HG03064 (cell line): ENCODE measurements at regions not wholly inside any gene's neighbourhood (a gene's known extent, or its start where the extent isn't known, plus 50 kb on each side); places are given as distances from the start of the nearest gene placed in this dataset.
A peak's percentile ranks its signal among the peaks of the same experiment; 100 is the strongest.
"Not testable (repeated sequence)": the region's sequence is repeated elsewhere in the genome, so short reads cannot be mapped to it uniquely, and the experiment has no call there.

Source experiments
- ATAC-seq: cut with Tn5 transposase; IDR thresholded peaks from one replicate; pipeline ENCODE4 v1.9.1; 2021; ENCODE audit warnings: low read depth; ENCODE audit not compliant: unreplicated experiment

DNA sequence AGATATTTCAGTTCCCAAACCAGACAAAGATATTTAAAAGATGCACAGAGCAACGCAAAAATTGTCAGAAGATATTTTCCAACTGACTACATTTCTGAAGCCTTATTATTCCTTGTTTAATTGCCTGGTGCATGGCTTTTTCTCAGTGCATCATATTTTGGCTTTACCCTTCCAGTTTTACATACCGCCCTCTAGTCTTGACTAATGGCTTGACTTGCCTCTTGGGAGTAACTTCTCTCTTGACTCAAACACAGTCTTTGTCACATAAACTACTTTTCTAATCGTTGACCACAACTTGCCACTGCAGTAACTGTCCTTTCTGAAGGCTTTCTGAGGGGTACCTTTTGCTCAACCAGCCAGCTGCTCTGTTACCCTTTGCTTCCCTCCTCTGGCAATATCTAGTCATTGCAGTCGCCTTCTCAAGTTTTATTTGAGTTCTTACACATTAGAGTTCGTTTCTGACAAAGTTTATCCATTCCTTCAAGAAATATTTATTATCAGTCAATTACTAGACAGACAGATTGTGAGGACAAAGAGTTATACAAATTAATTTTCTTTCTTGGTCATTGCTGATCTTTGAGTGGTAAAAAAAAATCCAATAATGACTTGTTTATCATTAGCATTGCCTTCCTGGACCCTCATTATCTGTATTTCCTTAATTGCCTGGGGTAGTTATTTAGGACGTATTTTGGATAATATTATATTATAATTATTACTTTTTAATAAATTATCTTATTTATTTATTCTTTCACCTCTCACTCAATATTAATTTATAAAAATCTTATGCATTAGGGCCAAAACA lies 506.9 kb upstream of the PCDH10 start:
- no peak for ATAC-seq

DNA sequence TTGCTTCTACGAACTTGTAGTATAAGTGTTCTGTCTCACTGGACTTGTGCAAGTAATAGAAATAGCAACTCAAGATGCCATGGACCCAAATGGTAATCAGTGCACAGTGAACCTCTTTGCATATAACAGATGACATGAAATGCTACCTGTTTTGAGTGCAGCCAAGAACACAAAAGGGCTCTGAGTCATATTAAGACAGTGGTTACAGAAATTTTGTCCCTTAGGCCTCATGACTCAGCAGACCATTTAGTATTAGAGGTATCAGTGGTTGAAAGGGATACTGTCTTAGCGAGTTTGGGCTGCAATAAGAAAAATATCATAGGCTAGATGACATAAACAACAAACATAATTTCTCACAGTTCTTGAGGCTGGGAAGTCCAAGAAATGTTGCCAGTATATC lies 502.9 kb upstream of the PCDH10 start:
- peak; percentile 80 for ATAC-seq

DNA sequence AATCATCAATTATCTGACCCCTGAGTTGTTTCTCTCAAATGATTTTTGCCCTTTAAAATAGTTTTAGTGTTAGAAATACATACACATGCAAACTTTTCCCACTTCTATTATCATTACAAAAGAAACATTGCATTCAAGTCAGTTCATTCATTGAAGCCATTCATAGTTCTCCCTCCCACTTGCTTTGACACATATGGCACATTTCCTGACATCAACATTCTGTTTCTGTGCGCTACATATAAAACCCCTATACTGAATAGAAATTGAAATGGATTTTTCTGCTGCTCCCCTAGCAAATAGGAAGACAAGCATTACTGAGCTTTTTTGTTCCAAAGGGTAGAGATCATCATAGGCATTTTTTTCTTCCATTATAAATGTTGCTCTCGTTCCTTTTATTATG lies 497.9 kb upstream of the PCDH10 start:
- ATAC-seq = no peak

GRCh38 chr4:132660181-132660580 lies 488.9 kb upstream of the PCDH10 start:
- ATAC-seq = no peak

- no peak for ATAC-seq
These were observed 486.6 kb upstream of the PCDH10 start for GRCh38 chr4:132662456-132662855.

DNA sequence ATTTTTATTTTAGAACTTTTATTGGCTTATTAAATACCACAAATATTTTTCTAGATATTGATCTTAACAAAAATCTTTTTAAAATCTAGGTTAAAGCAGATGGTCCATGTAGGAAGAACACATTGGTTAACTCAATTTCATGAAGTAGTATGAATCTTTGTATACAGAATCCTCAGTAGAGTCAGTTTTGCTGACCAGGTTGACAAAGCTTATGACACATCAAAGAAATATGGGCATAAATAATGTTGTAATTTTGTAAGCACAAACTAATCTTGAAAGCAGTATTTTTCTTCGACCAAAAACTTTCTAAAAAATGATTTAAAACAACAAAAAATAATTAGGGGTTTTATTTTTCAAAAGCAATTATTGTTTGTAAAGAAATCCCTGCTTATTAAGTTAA lies 479.3 kb upstream of the PCDH10 start:
- ATAC-seq = no peak

DNA sequence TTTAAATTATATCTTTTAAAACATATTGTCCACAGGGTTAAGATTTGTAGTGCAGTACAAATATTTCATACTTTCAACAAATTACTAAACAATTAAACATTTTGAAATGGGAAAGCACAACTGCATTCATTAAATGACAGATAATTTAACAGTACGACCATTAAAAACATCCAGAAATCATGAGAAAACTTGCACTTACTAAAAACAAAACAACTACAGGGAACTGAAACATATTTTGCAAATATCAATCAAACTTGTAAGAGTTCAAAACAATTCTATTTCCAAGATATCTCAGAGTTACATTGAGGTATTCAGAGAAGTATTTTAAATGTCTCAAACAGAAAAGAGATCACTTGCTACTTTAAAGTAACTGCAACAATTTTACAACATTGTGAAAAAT lies 478.5 kb upstream of the PCDH10 start:
- ATAC-seq = no peak

- no peak for ATAC-seq
These were observed 465.1 kb upstream of the PCDH10 start for GRCh38 chr4:132683957-132684356.

- ATAC-seq = no peak
These were observed 458.1 kb upstream of the PCDH10 start for GRCh38 chr4:132691026-132691425.

DNA sequence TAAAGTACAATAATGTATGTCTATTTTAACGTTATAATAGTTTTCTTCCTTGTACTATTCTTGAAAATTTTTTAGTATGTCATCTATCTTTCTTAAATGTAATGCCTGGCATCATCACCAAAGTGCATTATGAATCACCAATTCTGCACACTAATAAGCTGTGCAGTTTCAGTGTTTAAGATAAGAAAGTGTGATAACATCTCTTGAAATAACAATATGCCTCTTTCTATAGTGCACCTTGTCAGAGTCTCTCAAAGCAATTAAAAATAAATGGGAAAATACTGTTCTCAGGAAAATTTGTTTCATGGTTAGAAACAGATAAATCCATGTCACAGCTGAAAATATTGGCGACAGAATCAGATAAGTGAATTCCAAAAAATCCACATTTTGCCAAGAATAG lies 457.4 kb upstream of the PCDH10 start:
- no peak for ATAC-seq

- no peak for ATAC-seq
These were observed 454.3 kb upstream of the PCDH10 start for GRCh38 chr4:132694775-132695174.

- ATAC-seq = not testable (repeated sequence)
These were observed 451.6 kb upstream of the PCDH10 start for GRCh38 chr4:132697505-132697904.

DNA sequence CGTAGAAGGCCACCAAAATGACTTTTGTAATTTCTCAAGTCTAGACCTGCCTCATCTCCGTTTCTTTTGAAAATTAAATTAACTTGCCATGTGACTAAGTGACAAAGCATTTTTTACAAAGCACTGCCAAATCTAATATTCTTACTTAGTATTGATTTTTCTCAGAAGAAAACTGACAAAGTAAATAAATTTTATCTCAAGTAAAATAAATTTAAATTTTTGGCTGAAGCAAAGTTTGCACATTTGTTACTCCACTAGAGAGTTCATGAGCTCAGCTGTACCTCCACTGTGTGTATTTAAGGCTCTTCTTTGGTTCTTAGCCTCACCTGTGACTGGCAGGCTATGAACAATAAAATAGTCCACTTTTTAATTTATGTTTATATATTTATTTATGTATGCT lies 441.1 kb upstream of the PCDH10 start:
- no peak for ATAC-seq

DNA sequence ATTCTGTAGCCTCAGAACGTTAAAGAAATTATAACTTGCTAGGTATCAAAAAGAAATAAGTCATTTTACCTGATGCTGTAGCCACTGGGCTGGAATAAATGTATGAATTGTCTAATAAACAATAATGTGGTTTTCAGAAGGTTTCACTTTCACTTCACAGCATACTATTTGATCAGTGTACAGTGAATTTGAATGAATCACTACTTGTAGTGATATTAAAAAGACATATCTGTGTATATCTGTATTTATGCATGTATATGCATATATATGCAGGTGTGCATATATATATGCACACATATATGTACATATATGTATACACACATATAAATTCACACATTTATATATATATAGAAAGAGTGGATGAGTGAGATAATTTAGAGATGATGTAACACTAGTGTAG lies 440.0 kb upstream of the PCDH10 start:
- no peak for ATAC-seq

- no peak for ATAC-seq
These were observed 438.1 kb upstream of the PCDH10 start for GRCh38 chr4:132710971-132711370.

GRCh38 chr4:132737344-132737743 lies 411.8 kb upstream of the PCDH10 start:
- ATAC-seq = no peak

- ATAC-seq = no peak
These were observed 389.8 kb upstream of the PCDH10 start for GRCh38 chr4:132759199-132759780.

- ATAC-seq = no peak
These were observed 385.6 kb upstream of the PCDH10 start for GRCh38 chr4:132763465-132763864.

DNA sequence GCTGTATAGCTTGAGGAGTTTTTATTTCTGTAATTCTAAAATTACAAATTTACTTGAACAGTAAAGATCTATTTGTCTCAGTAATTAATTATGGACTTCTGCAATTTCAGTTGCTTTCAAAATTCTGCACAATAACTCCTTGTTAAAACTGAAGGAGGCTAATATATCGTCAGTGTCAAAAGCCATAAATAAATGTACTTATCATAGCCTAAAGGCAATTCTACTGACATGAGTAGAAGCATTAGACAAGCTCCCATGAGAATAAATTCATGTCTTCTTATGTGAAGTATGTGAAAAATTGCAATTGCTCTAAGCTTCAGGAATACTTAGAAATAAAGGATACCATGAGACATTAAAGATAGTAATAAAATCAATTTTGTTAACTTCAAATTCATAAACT lies 381.2 kb upstream of the PCDH10 start:
- no peak for ATAC-seq

DNA sequence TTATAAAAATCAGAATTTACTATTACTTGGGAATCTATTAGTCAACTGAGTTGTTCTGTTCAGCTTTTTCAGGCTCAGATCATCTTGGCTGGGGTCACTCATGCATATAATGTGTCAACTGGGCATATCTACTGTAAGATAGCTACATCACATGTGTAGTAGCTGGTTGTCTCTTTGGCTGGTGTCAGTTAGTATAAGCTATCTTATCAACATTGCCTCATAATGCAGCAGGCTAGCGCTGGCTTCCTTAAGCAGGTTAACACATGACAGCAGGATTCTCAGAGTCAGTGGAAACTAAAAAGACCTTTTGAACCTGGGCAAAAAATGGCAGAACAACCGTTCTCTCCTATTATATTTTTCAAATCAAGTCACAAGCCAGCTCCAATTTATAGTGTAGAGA lies 378.3 kb upstream of the PCDH10 start:
- ATAC-seq = no peak

GRCh38 chr4:132792310-132792709 lies 356.8 kb upstream of the PCDH10 start:
- ATAC-seq = no peak

- ATAC-seq = no peak
These were observed 351.2 kb upstream of the PCDH10 start for GRCh38 chr4:132797856-132798255.
